OCI-LY1 (cell line): ENCODE measurements at regions not wholly inside any gene's neighbourhood (a gene's known extent, or its start where the extent isn't known, plus 50 kb on each side); places are given as distances from the start of the nearest gene placed in this dataset.

Experiments
- EZH2 ChIP-seq: fragments of 200-600 bp; sonication (generic), shearing (Covaris generic); IDR thresholded peaks from 2 replicates; pipeline ENCODE4 v1.8.0; 2017; ENCODE audit warnings: borderline replicate concordance, mixed run types, mild to moderate bottlenecking, antibody characterized with exemption, low read length, moderate library complexity, mixed read lengths
- TF ChIP-seq, protein P1 (sequence below): fragments of 200-600 bp; sonication (generic), shearing (Covaris generic); IDR thresholded peaks from 2 replicates; pipeline ENCODE4 v1.5.1; 2017; ENCODE audit warnings: mild to moderate bottlenecking, antibody characterized with exemption, low read length, moderate library complexity, mixed read lengths

DNA sequence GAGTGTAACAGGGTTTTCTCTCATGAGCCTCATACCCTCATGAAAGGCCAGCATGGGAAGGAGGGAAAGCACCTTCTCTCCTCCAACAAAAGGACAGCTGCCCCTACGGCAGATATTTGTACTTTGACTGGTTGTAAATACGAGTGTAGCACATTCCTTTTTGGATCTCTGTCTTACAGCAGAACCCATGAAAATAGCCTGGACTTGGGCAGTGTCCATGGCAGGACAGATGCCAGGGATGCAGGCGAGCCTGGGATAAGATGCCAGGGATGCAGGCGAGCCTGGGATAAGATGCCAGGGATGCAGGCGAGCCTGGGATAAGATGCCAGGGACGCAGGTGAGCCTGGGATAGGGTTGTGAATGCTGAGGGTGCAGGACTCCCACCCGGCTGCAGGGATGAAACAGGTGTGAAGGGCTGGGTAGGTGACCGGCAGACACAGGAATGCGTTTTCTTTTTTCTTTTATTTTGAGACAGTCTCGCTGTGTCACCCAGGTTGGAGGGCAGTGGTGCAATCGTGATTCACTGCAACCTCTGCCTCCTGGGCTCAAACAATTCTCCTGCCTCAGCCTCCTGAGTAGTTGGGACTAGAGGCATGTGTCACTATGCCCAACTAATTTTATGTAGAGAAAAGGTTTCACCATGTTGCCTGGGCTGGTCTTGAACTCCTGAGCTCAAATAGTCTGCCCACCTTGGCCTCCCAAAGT is 120.0 kb downstream of the BEGAIN start:
- TF ChIP-seq, protein P1, sequence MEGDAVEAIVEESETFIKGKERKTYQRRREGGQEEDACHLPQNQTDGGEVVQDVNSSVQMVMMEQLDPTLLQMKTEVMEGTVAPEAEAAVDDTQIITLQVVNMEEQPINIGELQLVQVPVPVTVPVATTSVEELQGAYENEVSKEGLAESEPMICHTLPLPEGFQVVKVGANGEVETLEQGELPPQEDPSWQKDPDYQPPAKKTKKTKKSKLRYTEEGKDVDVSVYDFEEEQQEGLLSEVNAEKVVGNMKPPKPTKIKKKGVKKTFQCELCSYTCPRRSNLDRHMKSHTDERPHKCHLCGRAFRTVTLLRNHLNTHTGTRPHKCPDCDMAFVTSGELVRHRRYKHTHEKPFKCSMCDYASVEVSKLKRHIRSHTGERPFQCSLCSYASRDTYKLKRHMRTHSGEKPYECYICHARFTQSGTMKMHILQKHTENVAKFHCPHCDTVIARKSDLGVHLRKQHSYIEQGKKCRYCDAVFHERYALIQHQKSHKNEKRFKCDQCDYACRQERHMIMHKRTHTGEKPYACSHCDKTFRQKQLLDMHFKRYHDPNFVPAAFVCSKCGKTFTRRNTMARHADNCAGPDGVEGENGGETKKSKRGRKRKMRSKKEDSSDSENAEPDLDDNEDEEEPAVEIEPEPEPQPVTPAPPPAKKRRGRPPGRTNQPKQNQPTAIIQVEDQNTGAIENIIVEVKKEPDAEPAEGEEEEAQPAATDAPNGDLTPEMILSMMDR = no peak
- no peak for TF ChIP-seq EZH2
